ENCODE measurements at regions not wholly inside any gene's neighbourhood (a gene's known extent, or its start where the extent isn't known, plus 50 kb on each side); places are given as distances from the start of the nearest gene placed in this dataset.
A peak's percentile ranks its signal among the peaks of the same experiment; 100 is the strongest.

DNA sequence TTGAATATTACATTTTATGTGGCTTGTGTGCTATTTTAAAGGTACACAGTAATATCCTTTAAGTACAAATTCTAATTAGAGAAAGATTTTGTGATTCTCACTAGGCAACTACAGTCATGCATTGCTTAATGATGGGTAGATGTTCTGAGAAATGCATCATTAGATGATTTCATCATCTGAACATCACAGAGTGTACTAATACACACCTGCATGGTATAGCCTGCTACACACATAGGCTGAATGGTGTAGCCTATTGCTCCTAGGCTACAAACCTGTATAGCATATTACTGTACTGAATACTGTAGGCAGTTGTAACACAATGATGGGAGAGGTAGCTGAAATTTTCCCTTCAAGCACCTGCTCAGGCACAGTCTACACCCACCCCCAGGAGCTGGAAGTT, 217.4 kb upstream of the EOMES start:
- no peak for DNase-seq

- DNase-seq, result peak; percentile 42
Observed at GRCh38 chr3:27939940-27940339, 217.8 kb upstream of the EOMES start.

GRCh38 chr3:27943106-27943505, 221.0 kb upstream of the EOMES start:
- peak; percentile 10 for DNase-seq

GRCh38 chr3:27945229-27945628, 223.1 kb upstream of the EOMES start:
- no peak for DNase-seq

GRCh38 chr3:27960133-27960532, 238.0 kb upstream of the EOMES start:
- DNase-seq, result no peak

GRCh38 chr3:27963519-27963918, 241.4 kb upstream of the EOMES start:
- no peak for DNase-seq

DNA sequence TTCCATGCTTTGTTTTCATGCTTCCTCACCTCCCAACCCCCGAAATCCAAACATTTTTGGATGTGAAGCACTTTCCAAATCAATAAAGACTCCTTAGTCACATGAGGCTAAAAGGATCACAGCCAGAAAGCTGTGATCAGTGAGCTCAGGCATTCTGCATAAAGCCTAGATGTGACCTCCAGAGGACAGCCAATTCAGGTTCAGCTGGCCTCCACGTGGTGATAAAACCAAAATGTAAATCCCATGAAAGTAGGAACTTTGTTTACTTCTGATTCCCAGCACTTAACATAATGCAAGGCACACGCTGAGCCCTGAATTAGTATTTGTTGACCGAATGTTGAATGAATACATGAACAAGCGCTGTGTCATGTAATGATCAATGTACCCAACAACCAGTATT, 249.5 kb upstream of the EOMES start:
- DNase-seq, result no peak

DNA sequence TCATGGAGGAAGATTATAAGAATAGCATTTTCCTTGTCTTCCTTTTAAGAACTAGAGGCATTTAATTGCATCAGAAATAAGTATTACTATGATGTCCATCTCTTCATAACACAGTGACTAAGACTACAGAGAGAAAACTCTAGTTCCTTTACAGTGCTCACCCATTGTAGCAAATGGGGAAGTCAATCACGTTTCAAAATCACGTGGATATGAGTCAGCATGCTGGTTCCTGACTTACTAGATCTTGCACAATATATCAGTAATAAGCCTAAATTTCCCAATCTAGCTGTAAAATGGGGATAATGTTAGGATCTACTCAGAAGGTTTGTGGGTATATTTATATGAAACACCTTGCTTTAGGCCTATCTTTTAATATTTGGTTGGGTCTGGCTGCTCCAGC, 254.8 kb upstream of the EOMES start:
- DNase-seq, result no peak

DNA sequence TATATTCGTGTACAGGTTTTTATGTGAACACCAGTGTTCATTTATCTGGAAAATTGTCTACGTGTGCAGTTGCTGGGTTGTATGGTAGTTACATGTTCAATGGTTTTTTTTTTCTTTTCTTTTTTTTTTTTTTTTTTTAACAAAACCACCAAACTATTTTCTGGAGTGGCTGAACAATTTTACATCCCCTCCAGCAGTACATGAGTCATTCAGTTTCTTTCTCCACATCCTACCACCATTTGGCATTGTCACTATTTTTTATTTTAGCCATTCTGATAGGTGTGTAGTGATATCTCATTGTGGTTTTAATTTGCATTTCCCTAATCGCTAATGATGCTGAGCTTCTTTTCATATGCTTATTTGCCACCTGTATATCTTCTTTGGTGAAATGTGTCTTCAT, 256.3 kb upstream of the EOMES start:
- no peak for DNase-seq

- DNase-seq, result no peak
Observed at GRCh38 chr3:27985369-27986035, 255.9 kb upstream of the CMC1 start.

GRCh38 chr3:27986234-27986879, 255.1 kb upstream of the CMC1 start:
- no peak for DNase-seq

DNA sequence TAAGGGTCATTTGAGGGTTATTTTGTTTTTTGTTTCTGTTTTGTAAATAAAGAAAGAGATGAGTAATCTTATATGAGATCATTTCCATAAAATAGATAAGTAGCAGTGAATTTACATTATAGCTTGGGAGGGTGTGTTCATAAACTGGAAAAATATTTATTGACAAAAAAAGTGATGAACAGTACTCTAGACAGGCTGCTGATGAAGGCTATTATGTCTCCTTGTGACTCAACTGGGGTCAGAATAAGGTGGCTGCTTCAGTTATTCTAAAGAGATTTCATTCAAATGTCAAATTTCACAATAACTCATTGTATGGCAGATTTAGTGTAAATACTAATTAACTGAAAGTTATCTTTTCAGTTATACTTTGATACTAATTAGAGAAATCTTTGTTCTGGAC, 251.1 kb upstream of the CMC1 start:
- no peak for DNase-seq

DNA sequence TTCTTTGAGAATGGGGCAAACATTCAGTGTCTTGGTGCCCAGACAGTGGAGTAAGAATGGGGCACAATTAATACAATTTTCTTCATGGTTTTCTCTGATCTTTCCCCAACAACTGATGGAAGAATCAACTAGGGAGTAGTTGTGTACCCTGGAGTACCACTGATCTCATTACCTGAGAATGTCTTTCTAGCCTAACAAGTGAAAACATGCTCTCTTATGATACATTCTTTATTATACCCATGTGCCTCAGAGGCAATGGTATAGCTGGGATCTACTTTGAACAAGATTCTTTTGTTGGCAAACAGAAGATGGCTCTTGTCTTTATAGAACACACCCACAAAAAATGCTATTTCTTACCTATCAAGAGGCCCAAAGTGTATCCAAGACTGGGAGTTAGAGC, 250.6 kb upstream of the CMC1 start:
- DNase-seq, result no peak

GRCh38 chr3:27993051-27993450, 248.4 kb upstream of the CMC1 start:
- DNase-seq, result no peak

DNA sequence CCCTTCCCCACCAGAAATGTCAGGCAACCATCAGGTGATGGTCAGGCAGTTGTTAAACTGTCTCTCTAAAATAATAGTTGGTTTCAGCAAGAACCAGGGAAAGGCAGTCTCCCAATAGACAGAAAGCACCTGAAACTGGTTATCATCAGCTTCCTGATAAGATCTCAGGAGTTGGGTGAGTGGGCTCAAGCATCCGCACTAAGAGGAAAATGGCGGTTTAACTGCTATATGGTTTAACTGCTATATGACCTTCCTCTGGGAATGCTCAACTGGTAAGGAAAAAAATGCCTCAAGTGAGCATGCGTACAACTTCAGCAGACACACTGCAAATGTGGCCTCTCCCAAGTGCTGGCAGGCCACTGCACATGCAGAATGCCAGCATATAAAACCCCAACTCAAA, 240.8 kb upstream of the CMC1 start:
- DNase-seq, result no peak

- DNase-seq, result no peak
Observed at GRCh38 chr3:28008235-28008634, 233.2 kb upstream of the CMC1 start.

GRCh38 chr3:28012830-28013229, 228.6 kb upstream of the CMC1 start:
- DNase-seq, result no peak

DNA sequence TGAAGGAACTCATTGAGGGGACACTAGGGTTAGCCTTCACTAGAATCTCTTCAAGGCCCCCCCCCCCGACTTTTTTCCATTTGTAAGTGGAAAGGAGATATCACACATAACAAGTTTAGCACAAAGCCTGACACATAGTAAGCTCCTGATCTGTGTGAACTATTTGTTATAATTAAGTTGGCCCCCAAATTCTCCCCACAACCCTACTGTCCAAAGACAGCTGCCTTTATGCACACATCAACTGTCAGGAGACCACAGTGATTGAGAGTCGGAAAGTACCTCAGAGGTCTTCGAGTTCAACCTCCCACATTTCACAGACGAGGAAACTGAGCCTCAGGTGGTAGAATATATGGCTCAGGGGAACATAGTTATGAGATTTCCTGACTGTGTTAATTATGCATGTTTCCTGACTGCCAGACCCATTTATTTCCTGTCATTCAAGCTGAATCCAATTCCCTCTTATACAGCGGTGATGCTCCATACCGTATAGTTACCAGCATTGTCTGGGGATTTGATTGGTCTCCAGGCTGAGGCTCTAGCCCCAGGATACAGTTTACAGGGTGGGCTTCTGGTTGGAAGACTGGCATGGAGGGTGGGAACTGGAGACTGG, 227.4 kb upstream of the CMC1 start:
- DNase-seq, result no peak

DNA sequence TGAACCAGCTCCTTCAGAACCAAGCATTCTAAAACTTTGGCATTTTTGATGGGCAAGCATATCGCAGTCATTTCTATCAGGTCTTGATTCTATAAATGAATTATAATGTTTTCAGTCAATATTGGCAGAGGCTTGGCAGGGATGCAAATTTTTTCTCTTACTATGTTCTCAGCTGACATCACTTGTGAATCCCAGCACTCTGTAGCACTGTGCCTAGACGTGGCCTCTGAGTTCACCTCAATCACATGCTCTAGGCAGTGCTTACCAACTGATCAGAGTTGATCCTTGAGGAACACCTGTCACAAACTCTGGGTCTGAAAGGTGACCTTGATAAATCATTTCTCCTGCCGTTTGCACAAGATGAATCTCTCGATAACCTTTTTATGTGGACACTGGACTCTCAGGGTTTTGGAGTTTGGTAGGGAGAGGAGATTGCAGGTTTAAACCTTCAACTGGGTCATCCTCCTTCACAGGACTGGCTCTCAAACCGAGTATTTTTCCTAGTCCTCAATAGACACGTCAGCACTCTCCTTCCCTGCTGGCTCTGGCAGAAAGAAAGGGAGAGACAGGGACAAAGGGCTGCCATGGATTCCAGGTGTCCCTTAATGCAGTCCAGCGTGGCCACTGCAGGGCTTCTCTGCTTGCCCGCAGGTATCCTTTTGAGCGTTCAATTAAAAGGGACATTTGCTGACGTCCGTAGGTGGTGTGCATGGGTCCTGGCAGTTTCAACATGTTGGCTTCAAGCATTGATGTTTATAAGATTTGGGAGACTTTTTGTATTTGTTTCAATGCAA, 222.3 kb upstream of the CMC1 start:
- no peak for DNase-seq

DNA sequence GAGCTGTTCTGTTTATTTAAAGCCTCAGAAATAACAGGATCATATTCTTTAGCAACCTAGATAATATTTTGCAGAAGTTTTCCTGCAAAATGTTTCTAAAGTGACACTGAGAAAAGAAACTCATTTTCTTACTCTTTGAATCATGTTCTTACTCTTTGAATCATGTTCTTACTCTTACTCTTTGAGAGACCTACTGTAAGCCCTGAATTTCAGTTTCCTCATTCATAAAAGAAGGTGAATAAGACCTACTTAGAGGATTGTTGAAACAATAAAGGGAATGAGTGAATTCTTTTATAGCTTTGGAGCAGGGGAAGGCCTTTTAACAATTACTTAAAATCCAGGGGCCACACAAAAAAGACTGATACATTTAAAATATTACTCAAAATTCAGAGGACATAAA, 221.7 kb upstream of the CMC1 start:
- DNase-seq, result no peak

DNA sequence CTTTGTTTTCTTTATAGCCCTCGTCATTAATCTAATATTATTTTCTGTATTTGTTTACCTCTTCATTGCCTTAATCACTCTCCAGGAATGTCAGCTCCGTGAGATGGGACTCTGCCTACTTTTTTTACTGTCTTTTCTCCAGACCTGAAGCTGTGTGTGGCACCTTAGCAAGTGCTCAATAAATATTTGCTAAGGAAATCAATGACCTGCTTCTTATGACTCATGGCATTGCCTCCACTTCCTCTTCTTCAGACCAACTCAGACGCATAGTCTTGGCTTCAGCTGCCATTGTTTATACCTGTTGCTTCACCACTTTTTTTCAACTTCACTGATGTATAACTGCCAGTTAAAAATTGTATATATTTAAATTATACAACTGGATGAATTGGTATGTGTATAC, 218.5 kb upstream of the CMC1 start:
- no peak for DNase-seq

DNA sequence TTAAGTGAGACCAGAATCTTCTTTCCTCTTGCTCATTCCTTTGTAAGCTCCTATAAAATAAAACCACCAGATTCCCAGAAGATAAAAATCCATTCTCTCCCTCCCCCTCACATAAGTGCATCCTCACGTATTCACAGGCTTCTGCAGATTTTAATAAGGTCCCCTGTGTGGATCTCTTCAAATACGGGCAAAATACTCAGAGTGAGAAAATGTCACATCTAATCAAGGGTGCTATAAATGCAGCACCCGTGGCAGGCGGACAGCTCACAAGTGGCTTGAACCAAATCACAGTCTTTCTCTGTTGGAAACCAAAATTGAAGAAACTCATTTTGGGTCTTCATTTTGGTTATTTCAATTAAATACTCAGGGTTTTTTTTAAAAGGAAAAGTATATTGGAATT, 212.9 kb upstream of the CMC1 start:
- no peak for DNase-seq

Data from renal pelvis (tissue), 1 donor.